ENCODE measurements at regions not wholly inside any gene's neighbourhood (a gene's known extent, or its start where the extent isn't known, plus 50 kb on each side); places are given as distances from the start of the nearest gene placed in this dataset.

DNA sequence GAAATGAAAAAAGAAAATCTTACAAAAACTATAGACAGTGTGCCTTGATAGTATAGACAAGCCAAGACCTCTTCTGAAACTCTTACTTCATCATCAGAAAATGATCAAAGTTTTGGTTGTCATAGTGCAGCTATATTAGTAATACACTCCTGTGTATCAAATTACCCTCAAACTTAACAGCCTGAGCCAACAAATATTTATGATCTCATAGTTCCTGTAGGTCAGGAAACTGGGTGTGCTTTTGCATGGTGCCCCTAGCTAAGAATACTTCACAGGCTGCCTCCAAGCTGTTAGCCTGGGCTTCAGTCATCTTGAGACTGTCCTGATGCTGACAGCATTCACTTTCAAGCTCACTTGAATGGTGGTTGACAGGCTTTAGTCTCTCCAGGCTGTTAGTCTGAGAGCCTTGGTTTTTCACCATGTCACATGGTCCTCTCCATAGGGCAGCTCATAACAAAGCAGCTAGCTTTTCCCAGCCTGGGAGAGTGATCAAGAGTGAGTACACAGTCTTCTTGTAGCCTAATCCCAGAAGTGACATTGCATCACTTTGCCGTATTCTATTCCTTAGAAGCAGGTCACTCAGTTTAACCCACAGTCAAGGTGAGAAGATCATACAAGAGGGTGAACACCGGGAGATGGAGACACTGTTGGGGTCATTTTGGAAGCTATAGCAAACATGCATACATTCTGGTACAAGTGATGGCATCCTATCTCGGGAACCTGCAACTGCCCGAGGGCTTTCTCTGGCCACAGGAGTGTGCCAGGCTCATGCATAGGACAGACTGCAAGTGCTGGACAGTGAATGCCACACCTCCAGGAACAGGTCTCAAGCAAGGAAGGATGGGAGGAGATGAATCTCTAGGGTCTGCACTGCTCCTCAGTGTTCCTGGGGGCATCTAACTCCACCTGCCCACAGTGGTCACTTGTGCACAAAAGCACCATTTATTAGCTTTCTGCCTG, 173.4 kb upstream of the CADPS start:
- TF ChIP-seq, protein P1, sequence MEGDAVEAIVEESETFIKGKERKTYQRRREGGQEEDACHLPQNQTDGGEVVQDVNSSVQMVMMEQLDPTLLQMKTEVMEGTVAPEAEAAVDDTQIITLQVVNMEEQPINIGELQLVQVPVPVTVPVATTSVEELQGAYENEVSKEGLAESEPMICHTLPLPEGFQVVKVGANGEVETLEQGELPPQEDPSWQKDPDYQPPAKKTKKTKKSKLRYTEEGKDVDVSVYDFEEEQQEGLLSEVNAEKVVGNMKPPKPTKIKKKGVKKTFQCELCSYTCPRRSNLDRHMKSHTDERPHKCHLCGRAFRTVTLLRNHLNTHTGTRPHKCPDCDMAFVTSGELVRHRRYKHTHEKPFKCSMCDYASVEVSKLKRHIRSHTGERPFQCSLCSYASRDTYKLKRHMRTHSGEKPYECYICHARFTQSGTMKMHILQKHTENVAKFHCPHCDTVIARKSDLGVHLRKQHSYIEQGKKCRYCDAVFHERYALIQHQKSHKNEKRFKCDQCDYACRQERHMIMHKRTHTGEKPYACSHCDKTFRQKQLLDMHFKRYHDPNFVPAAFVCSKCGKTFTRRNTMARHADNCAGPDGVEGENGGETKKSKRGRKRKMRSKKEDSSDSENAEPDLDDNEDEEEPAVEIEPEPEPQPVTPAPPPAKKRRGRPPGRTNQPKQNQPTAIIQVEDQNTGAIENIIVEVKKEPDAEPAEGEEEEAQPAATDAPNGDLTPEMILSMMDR (IDR thresholded peaks at IDR 0.05; ENCODE audit: insufficient read depth, low read length), result no peak
- TF ChIP-seq POLR2AphosphoS5 (IDR thresholded peaks at IDR 0.05; ENCODE audit: low read depth) (no peak), GABPA (IDR thresholded peaks at IDR 0.05; ENCODE audit: low read depth) (no peak)
- TF ChIP-seq, protein P2, sequence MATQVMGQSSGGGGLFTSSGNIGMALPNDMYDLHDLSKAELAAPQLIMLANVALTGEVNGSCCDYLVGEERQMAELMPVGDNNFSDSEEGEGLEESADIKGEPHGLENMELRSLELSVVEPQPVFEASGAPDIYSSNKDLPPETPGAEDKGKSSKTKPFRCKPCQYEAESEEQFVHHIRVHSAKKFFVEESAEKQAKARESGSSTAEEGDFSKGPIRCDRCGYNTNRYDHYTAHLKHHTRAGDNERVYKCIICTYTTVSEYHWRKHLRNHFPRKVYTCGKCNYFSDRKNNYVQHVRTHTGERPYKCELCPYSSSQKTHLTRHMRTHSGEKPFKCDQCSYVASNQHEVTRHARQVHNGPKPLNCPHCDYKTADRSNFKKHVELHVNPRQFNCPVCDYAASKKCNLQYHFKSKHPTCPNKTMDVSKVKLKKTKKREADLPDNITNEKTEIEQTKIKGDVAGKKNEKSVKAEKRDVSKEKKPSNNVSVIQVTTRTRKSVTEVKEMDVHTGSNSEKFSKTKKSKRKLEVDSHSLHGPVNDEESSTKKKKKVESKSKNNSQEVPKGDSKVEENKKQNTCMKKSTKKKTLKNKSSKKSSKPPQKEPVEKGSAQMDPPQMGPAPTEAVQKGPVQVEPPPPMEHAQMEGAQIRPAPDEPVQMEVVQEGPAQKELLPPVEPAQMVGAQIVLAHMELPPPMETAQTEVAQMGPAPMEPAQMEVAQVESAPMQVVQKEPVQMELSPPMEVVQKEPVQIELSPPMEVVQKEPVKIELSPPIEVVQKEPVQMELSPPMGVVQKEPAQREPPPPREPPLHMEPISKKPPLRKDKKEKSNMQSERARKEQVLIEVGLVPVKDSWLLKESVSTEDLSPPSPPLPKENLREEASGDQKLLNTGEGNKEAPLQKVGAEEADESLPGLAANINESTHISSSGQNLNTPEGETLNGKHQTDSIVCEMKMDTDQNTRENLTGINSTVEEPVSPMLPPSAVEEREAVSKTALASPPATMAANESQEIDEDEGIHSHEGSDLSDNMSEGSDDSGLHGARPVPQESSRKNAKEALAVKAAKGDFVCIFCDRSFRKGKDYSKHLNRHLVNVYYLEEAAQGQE (IDR thresholded peaks at IDR 0.05; ENCODE audit: insufficient replicate concordance, low read depth), result no peak

All from HL-60 (cell line).